ENCODE measurements at regions not wholly inside any gene's neighbourhood (a gene's known extent, or its start where the extent isn't known, plus 50 kb on each side); places are given as distances from the start of the nearest gene placed in this dataset.

- TF ChIP-seq ZBTB11 (tag by site-specific recombination; conservative IDR thresholded peaks at IDR 0.05; ENCODE audit: low read depth) = no peak
- no peak for TF ChIP-seq ZNF248 (tag by site-specific recombination; IDR thresholded peaks at IDR 0.05)
Observed at GRCh38 chr17:77722366-77722765, 236.1 kb upstream of the TNRC6C start (continued).

GRCh38 chr17:77723071-77723908, 235.2 kb upstream of the TNRC6C start:
- no peak overlapping the region for H3K27ac ChIP-seq (ENCODE audit: extremely low read depth, low read depth, low read length)
- no peaks in the 10 kb centered on the region for H3K9me3 ChIP-seq (ENCODE audit: control insufficient read depth, insufficient read depth, low read depth, low read length)
- ChIA-PET POLR2A (no interaction called here), CTCF (no interaction called here)
- H3K4me3 ChIP-seq (ENCODE audit: low read depth, low read length) = no peak overlapping the region
- no peaks in the 10 kb centered on the region for H3K36me3 ChIP-seq (ENCODE audit: control insufficient read depth in 2 of 2, insufficient read depth in 1 of 2, low read length in 2 of 2)
- TF ChIP-seq ZNF776 (tag by site-specific recombination; IDR thresholded peaks at IDR 0.05; ENCODE audit: borderline replicate concordance) (no peak), ZBTB1 (tag by site-specific recombination; IDR thresholded peaks at IDR 0.05) (no peak), SCRT1 (tag by site-specific recombination; IDR thresholded peaks at IDR 0.05; ENCODE audit: borderline replicate concordance) (no peak), ZNF398 (tag by site-specific recombination; IDR thresholded peaks at IDR 0.05) (no peak), PRDM2 (tag by site-specific recombination; IDR thresholded peaks at IDR 0.05; ENCODE audit: borderline replicate concordance) (no peak), ZNF785 (tag by site-specific recombination; IDR thresholded peaks at IDR 0.05) (no peak), ZBTB44 (tag by site-specific recombination; IDR thresholded peaks at IDR 0.05) (no peak), ZNF214 (tag by site-specific recombination; IDR thresholded peaks at IDR 0.05; ENCODE audit: borderline replicate concordance) (no peak), ZNF274 (IDR thresholded peaks at IDR 0.05; ENCODE audit: low read length) (no peak), ZNF274 (tag by site-specific recombination; IDR thresholded peaks at IDR 0.05; ENCODE audit: borderline replicate concordance) (no peak), IKZF3 (tag by site-specific recombination; IDR thresholded peaks at IDR 0.05) (no peak), YY2 (tag by site-specific recombination; IDR thresholded peaks at IDR 0.05) (no peak), HIC1 (tag by site-specific recombination; IDR thresholded peaks at IDR 0.05) (no peak), HOXC10 (CRISPR knock-in tag; IDR thresholded peaks at IDR 0.05) (no peak), ZNF221 (tag by site-specific recombination; IDR thresholded peaks at IDR 0.05; ENCODE audit: borderline replicate concordance) (no peak), ZNF792 (tag by site-specific recombination; IDR thresholded peaks at IDR 0.05) (no peak), ZNF140 (tag by site-specific recombination; IDR thresholded peaks at IDR 0.05) (no peak)
- H3K4me1 ChIP-seq (ENCODE audit: control insufficient read depth, insufficient read depth, low read length) = no peaks in the 10 kb centered on the region
